CD14-positive monocyte (primary cell): ENCODE measurements at regions not wholly inside any gene's neighbourhood (a gene's known extent, or its start where the extent isn't known, plus 50 kb on each side); places are given as distances from the start of the nearest gene placed in this dataset.
"Not testable (repeated sequence)": the region's sequence is repeated elsewhere in the genome, so short reads cannot be mapped to it uniquely, and the experiment has no call there.

Source experiments
- DNase-seq, 3 donors: peaks; one replicate each; pipeline ENCODE4 v3.0.0-alpha.2; 2011 to 2022
- H2AFZ ChIP-seq: 2 replicates; pipeline ENCODE4 v1.6.0; 2012; ENCODE audit warnings: mild to moderate bottlenecking, low read depth, low read length, inconsistent platforms; ENCODE audit not compliant: insufficient read depth, poor library complexity, severe bottlenecking
- H3K27ac ChIP-seq, 2 donors: 1 replicate in 1 of 2; 2 replicates in 1 of 2; pipeline ENCODE4 v1.5.1; 2012 to 2013; ENCODE audit warnings: low read length in 2 of 2, control low read depth in 1 of 2, inconsistent platforms in 1 of 2, low read depth in 1 of 2, mild to moderate bottlenecking in 1 of 2
- H3K27me3 ChIP-seq, 2 donors: one replicate each; pipeline versions ENCODE4 v1.6.0 to v1.6.1; 2011 to 2013; ENCODE audit warnings: low read length in 2 of 2; ENCODE audit not compliant: control insufficient read depth in 2 of 2, insufficient read depth in 2 of 2
- H3K36me3 ChIP-seq, 2 donors: replicated peaks in 1 of 2; 1 replicate in 1 of 2; 2 replicates in 1 of 2; pipeline versions ENCODE4 v1.5.1 to v1.6.1; 2012 to 2013; ENCODE audit warnings: low read length in 2 of 2, control low read depth in 1 of 2, inconsistent platforms in 1 of 2, mild to moderate bottlenecking in 1 of 2; ENCODE audit not compliant: insufficient read depth in 2 of 2, control insufficient read depth in 1 of 2
- H3K4me1 ChIP-seq, 2 donors: 1 replicate in 1 of 2; 2 replicates in 1 of 2; pipeline versions ENCODE4 v1.5.1 to v1.6.1; 2012 to 2013; ENCODE audit warnings: low read length in 2 of 2, control low read depth in 1 of 2, inconsistent platforms in 1 of 2, mild to moderate bottlenecking in 1 of 2, moderate library complexity in 1 of 2; ENCODE audit not compliant: insufficient read depth in 2 of 2, control insufficient read depth in 1 of 2
- H3K4me2 ChIP-seq: replicated peaks from 2 replicates; pipeline ENCODE3; 2012; ENCODE audit warnings: low read length, moderate library complexity, mild to moderate bottlenecking; ENCODE audit not compliant: poor library complexity, severe bottlenecking; ENCODE audit errors: extremely low read depth
- H3K4me3 ChIP-seq, 3 experiments: fragments of 200-600 bp in 1 of 3; sonication (generic) in 1 of 3; replicated peaks in 1 of 3; 1 replicate in 2 of 3; 2 replicates in 1 of 3; pipeline ENCODE4 v1.5.1; 2011 to 2013; ENCODE audit warnings: low read length in 3 of 3, mild to moderate bottlenecking in 3 of 3, control low read depth in 2 of 3, low read depth in 2 of 3, inconsistent platforms in 1 of 3, moderate library complexity in 1 of 3
- H3K79me2 ChIP-seq: 2 replicates; pipeline ENCODE4 v1.6.0; 2012; ENCODE audit warnings: mild to moderate bottlenecking, control low read depth, inconsistent platforms, low read length, moderate library complexity; ENCODE audit not compliant: insufficient read depth
- H3K9ac ChIP-seq: 2 replicates; pipeline ENCODE4 v1.6.0; 2017; ENCODE audit warnings: low read length, mild to moderate bottlenecking; ENCODE audit not compliant: insufficient read depth, poor library complexity, severe bottlenecking
- H3K9me3 ChIP-seq, 2 donors: replicated peaks in 1 of 2; 1 replicate in 1 of 2; 2 replicates in 1 of 2; pipeline versions ENCODE4 v1.5.1 to v1.6.1; 2012 to 2013; ENCODE audit warnings: low read length in 2 of 2, control low read depth in 1 of 2; ENCODE audit not compliant: control insufficient read depth in 1 of 2, insufficient read depth in 1 of 2
- H4K20me1 ChIP-seq: 2 replicates; pipeline ENCODE4 v1.6.0; 2012; ENCODE audit warnings: mild to moderate bottlenecking, low read length, control low read depth, moderate library complexity; ENCODE audit not compliant: insufficient read depth
- H3K27ac Mint-ChIP-seq, 7 donors: one replicate each; pipeline ENCODE4 v1.8.0; 2020; ENCODE audit warnings: mild to moderate bottlenecking in 7 of 7, mixed read lengths in 7 of 7, moderate library complexity in 6 of 7, inconsistent platforms in 2 of 7
- H3K27me3 Mint-ChIP-seq, 3 donors: one replicate each; pipeline ENCODE4 v1.8.0; 2021 to 2022; ENCODE audit warnings: low read depth in 3 of 3, mild to moderate bottlenecking in 3 of 3, mixed read lengths in 3 of 3, moderate library complexity in 3 of 3, inconsistent platforms in 1 of 3
- H3K36me3 Mint-ChIP-seq, 2 donors: one replicate each; pipeline ENCODE4 v1.8.0; 2020; ENCODE audit warnings: mixed read lengths in 2 of 2, inconsistent platforms in 1 of 2, mild to moderate bottlenecking in 1 of 2
- H3K4me1 Mint-ChIP-seq: one replicate; pipeline ENCODE4 v1.8.0; 2020; ENCODE audit warnings: mild to moderate bottlenecking, mixed read lengths
- H3K4me3 Mint-ChIP-seq, 2 donors: one replicate each; pipeline ENCODE4 v1.8.0; 2020; ENCODE audit warnings: mild to moderate bottlenecking in 2 of 2, mixed read lengths in 2 of 2, moderate library complexity in 1 of 2
- H3K9me3 Mint-ChIP-seq, 7 donors: one replicate each; pipeline ENCODE4 v1.8.0; 2020 to 2022; ENCODE audit warnings: mixed read lengths in 7 of 7, mild to moderate bottlenecking in 6 of 7, moderate library complexity in 6 of 7, inconsistent platforms in 2 of 7
- CTCF ChIP-seq: fragments of 200-600 bp; IDR thresholded peaks from one replicate; pipeline ENCODE4 v1.8.0; 2022; ENCODE audit warnings: antibody characterized with exemption, mild to moderate bottlenecking
- WGBS: methylation state at CpG from one replicate; pipeline ENCODE4 v1.1.5; 2013; ENCODE audit warnings: missing lambda C conversion rate; ENCODE audit not compliant: insufficient coverage; 5-methylcytosine and 5-hydroxymethylcytosine counted together
- intact Hi-C, 2 donors: fragments of 100-400 bp; cut with micrococcal nuclease; formaldehyde crosslinking; loops; one replicate each; pipeline versions ENCODE4 v1.15.0 to v1.15.1; 2023

DNA sequence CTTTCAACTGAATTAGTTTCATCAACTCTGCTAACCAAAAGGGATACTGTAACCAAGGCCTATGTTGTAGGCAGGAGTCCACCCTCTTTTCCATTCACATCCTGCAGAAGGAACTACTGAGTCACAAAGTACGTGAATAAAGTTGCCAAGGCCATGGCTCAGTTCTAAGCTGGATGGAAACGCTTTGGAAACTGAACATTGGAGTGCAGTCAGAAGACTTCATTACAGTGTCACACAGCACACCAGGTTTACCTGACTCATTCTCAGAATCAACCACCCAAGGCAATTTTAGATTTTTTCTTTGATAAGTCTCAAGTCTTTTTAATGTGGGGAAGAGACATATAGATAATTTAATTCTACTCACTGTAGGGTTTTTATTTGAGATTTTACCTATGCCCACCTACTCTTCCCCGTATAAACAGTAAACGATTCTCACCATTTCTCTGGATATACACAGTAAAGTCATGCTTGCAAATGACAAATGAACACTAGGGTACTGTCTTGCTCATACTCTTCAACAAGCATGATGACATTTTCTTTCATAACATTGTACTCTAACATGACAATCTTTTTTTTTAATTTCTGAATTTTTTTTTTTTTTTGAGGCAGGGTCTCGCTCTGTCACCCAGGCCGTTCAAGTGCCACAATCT is 58.9 kb upstream of the RBM47 start:
- WGBS = 100% methylated on average over 1 of the region's 6 CpGs
- no peak overlapping the region for H3K9ac ChIP-seq
- no peaks in the 10 kb centered on the region for H4K20me1 ChIP-seq
- DNase-seq = no peak
- no peak overlapping the region for H3K4me3 ChIP-seq
- no peak overlapping the region for H3K27ac ChIP-seq
- no peaks in the 10 kb centered on the region for H3K36me3 Mint-ChIP-seq
- H3K4me1 Mint-ChIP-seq = peaks cover 35% of the 10 kb centered on the region
- no peaks in the 10 kb centered on the region for H3K36me3 ChIP-seq
- H2AFZ ChIP-seq = no peak overlapping the region
- peaks cover 19 to 34% of the 10 kb centered on the region in 2 donors for H3K4me1 ChIP-seq
- no peaks in the 10 kb centered on the region for H3K79me2 ChIP-seq
- no peak for TF ChIP-seq CTCF
- no peak overlapping the region for H3K4me3 Mint-ChIP-seq
- H3K27ac Mint-ChIP-seq = no peak overlapping the region
- H3K27me3 ChIP-seq = no peaks in the 10 kb centered on the region
- H3K4me2 ChIP-seq = no peak overlapping the region
- intact Hi-C loops = loop anchor here in 1 of 2 donors (5.0 kb wide), 1 partner anchor 34 kb away; no protein-coding TSS in a partner anchor
- peaks cover 0 to 3% (median 0%) of the 10 kb centered on the region in 3 donors for H3K27me3 Mint-ChIP-seq
- H3K9me3 ChIP-seq = no peaks in the 10 kb centered on the region
- no peaks in the 10 kb centered on the region for H3K9me3 Mint-ChIP-seq

DNA sequence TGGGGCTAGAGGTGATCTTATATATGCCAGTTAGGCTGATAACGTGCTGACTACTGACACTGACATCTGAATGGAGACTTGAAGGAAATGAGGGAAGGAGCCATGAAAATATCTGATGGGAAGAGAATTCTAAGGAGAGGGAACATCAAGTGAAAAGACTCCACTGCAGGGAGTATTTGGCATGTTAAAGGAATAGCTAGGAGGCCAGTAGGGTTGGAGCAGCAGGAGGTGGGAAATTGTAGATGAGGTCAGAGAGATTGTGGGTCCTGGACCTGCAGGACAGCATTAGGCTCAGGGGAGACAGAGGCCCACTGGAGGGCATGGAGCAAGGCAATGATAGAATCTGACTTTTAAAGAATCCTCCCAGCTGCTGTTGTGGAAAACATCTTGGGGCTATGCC is 55.8 kb upstream of the NSUN7 start:
- Mint-ChIP-seq H3K27me3 (peaks cover 0 to 1% (median 1%) of the 10 kb centered on the region in 3 donors), H3K4me1 (peaks cover 16% of the 10 kb centered on the region), H3K36me3 (no peaks in the 10 kb centered on the region), H3K9me3 (no peaks in the 10 kb centered on the region), H3K4me3 (no peak overlapping the region), H3K27ac (peak overlapping the region in 1 of 7 donors; percentile 64)
- no peaks in the 10 kb centered on the region for H3K27me3 ChIP-seq
- no peak overlapping the region for H2AFZ ChIP-seq
- no peaks in the 10 kb centered on the region for H3K79me2 ChIP-seq
- no peak for DNase-seq
- intact Hi-C loops = no loop called here
- H4K20me1 ChIP-seq = no peaks in the 10 kb centered on the region
- no peak overlapping the region for H3K9ac ChIP-seq
- peaks cover 10 to 15% of the 10 kb centered on the region in 2 donors for H3K4me1 ChIP-seq
- no peaks in the 10 kb centered on the region for H3K36me3 ChIP-seq
- TF ChIP-seq CTCF = no peak
- no peak overlapping the region for H3K27ac ChIP-seq
- WGBS = 100% methylated on average over 1 of the region's 1 CpG
- H3K4me2 ChIP-seq = no peak overlapping the region
- no peak overlapping the region for H3K4me3 ChIP-seq
- no peaks in the 10 kb centered on the region for H3K9me3 ChIP-seq

- H3K9me3 ChIP-seq, H3K4me2 ChIP-seq, H3K4me3 Mint-ChIP-seq, H4K20me1 ChIP-seq, H3K27me3 ChIP-seq, H3K79me2 ChIP-seq, intact Hi-C loops, H3K36me3 Mint-ChIP-seq, H3K9me3 Mint-ChIP-seq, H3K4me3 ChIP-seq, H3K36me3 ChIP-seq, H3K9ac ChIP-seq, H2AFZ ChIP-seq, H3K27me3 Mint-ChIP-seq, H3K27ac ChIP-seq: not testable (repeated sequence)
- DNase-seq = peak in 2 of 3 donors; percentile 43 to 48
- H3K4me1 ChIP-seq = peaks cover 10 to 15% of the 10 kb centered on the region in 2 donors
- Mint-ChIP-seq H3K27ac (peak overlapping the region in 5 of 7 donors; percentile 52 to 87 (median 79)), H3K4me1 (peaks cover 16% of the 10 kb centered on the region)
- WGBS = no CpG with 5 or more reads among the region's 6 CpGs
Observed at GRCh38 chr4:40697476-40697875, 52.3 kb upstream of the NSUN7 start.
